ENCODE measurements at regions not wholly inside any gene's neighbourhood (a gene's known extent, or its start where the extent isn't known, plus 50 kb on each side); places are given as distances from the start of the nearest gene placed in this dataset.

DNA sequence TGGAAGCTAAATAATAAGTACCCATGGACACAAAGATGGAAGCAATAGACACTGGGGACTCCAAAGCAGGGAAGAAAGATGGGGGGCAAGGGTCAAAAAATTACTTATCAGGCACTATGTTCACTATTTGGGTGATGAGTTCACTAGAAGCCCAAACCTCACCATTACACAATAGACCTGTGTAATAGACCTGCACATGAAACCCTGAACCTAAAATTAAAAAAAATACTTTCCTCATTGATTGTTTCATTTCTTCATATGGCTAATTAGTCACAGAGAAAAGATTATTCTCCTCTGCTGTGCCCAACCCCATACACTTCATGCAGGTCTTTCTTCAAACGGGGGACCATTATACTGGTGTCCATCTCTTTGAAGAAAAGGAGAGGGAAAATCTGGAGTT is 213.0 kb upstream of the DTNBP1 start:
- H3K9me3 Mint-ChIP-seq: no peaks in the 10 kb centered on the region
- Histone ChIP-seq H3K4me1 (ENCODE audit: control insufficient read depth, insufficient read depth, low read length) (peaks cover 13% of the 10 kb centered on the region), H3K27ac (ENCODE audit: low read length) (no peak overlapping the region), H3K27me3 (ENCODE audit: control insufficient read depth, insufficient read depth, low read length) (no peaks in the 10 kb centered on the region), H3K36me3 (ENCODE audit: control insufficient read depth, insufficient read depth, low read length) (no peaks in the 10 kb centered on the region), H3K4me3 (ENCODE audit: low read length) (no peak overlapping the region), H3K9me3 (ENCODE audit: control insufficient read depth, insufficient read depth, low read length) (no peaks in the 10 kb centered on the region)
- H3K36me3 Mint-ChIP-seq: no peaks in the 10 kb centered on the region
- intact Hi-C loops (cut with micrococcal nuclease): no loop called here
- TF ChIP-seq, protein P1, sequence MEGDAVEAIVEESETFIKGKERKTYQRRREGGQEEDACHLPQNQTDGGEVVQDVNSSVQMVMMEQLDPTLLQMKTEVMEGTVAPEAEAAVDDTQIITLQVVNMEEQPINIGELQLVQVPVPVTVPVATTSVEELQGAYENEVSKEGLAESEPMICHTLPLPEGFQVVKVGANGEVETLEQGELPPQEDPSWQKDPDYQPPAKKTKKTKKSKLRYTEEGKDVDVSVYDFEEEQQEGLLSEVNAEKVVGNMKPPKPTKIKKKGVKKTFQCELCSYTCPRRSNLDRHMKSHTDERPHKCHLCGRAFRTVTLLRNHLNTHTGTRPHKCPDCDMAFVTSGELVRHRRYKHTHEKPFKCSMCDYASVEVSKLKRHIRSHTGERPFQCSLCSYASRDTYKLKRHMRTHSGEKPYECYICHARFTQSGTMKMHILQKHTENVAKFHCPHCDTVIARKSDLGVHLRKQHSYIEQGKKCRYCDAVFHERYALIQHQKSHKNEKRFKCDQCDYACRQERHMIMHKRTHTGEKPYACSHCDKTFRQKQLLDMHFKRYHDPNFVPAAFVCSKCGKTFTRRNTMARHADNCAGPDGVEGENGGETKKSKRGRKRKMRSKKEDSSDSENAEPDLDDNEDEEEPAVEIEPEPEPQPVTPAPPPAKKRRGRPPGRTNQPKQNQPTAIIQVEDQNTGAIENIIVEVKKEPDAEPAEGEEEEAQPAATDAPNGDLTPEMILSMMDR (IDR thresholded peaks at IDR 0.05): no peak
- no CpG with 5 or more reads among the region's 1 CpG for WGBS (ENCODE audit: insufficient coverage)
- H3K27me3 Mint-ChIP-seq (ENCODE audit: low read depth in 2 of 2): peaks cover 7 to 8% of the 10 kb centered on the region in 2 donors
- peaks cover 27 to 56% of the 10 kb centered on the region in 2 donors for H3K4me1 Mint-ChIP-seq
- no peak overlapping the region for H3K4me3 Mint-ChIP-seq
- DNase-seq: no peak
- ATAC-seq: no peak
- H3K27ac Mint-ChIP-seq: no peak overlapping the region

DNA sequence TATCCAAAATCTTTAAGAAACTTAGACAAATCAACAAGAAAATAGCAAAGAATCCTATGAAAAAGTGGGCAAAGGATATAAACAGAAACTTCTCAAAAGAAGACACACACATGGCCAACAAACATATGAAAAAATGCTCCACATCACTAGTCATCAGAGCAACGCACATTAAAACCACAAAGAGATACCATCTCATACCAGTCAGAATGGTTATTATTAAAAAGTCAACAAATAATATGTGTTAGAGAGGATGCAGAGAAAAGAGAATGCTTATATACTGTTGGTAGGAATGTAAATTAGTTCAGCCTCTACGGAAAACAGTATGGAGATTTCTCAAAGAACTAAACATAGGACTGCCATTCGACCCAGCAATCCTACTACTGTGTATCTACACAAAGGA is 212.0 kb upstream of the DTNBP1 start:
- DNase-seq (no peak), ATAC-seq (no peak)
- Histone ChIP-seq H3K4me1 (ENCODE audit: control insufficient read depth, insufficient read depth, low read length) (peaks cover 7% of the 10 kb centered on the region), H3K36me3 (ENCODE audit: control insufficient read depth, insufficient read depth, low read length) (no peaks in the 10 kb centered on the region), H3K27me3 (ENCODE audit: control insufficient read depth, insufficient read depth, low read length) (no peaks in the 10 kb centered on the region), H3K4me3 (ENCODE audit: low read length) (no peak overlapping the region), H3K9me3 (ENCODE audit: control insufficient read depth, insufficient read depth, low read length) (no peaks in the 10 kb centered on the region), H3K27ac (ENCODE audit: low read length) (no peak overlapping the region)
- intact Hi-C loops (cut with micrococcal nuclease): no loop called here
- Mint-ChIP-seq H3K27ac (no peak overlapping the region), H3K9me3 (no peaks in the 10 kb centered on the region), H3K4me3 (no peak overlapping the region), H3K36me3 (no peaks in the 10 kb centered on the region), H3K4me1 (peaks cover 17 to 46% of the 10 kb centered on the region in 2 donors), H3K27me3 (ENCODE audit: low read depth in 2 of 2) (peaks cover 7 to 15% of the 10 kb centered on the region in 2 donors)
- WGBS (ENCODE audit: insufficient coverage): 93% methylated on average over 2 of the region's 3 CpGs
- TF ChIP-seq, protein P1 (IDR thresholded peaks at IDR 0.05): no peak

DNA sequence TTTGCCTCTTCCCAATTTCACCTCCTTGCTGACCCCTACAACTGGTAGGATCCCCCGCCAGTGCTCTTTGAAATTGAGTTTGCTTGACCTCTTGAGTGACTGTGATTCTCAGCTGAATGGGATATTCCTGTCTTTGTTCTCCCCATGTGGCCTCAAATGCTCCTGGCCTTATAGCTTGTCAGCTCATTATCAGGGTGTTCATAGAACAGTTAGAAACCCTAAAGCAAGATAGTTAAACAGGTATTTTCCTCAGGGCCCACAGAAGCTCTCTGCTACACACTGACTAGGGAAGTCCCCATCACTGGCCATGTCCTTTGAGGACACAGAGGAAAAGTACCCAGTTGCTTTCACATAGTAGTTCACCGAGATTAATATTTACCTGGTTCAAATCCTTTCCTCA is 211.5 kb upstream of the DTNBP1 start:
- no peaks in the 10 kb centered on the region for H3K36me3 Mint-ChIP-seq
- Histone ChIP-seq H3K36me3 (ENCODE audit: control insufficient read depth, insufficient read depth, low read length) (no peaks in the 10 kb centered on the region), H3K9me3 (ENCODE audit: control insufficient read depth, insufficient read depth, low read length) (no peaks in the 10 kb centered on the region), H3K4me3 (ENCODE audit: low read length) (no peak overlapping the region), H3K27me3 (ENCODE audit: control insufficient read depth, insufficient read depth, low read length) (no peaks in the 10 kb centered on the region), H3K4me1 (ENCODE audit: control insufficient read depth, insufficient read depth, low read length) (peaks cover 4% of the 10 kb centered on the region), H3K27ac (ENCODE audit: low read length) (no peak overlapping the region)
- DNase-seq: no peak
- TF ChIP-seq, protein P1 (IDR thresholded peaks at IDR 0.05): no peak
- H3K9me3 Mint-ChIP-seq: no peaks in the 10 kb centered on the region
- ATAC-seq: no peak
- 97% methylated on average over 2 of the region's 2 CpGs for whole genome bisulfite sequencing (ENCODE audit: insufficient coverage)
- no peak overlapping the region for H3K4me3 Mint-ChIP-seq
- intact Hi-C loops (cut with micrococcal nuclease): no loop called here
- H3K27me3 Mint-ChIP-seq (ENCODE audit: low read depth in 2 of 2): peaks cover 7 to 15% of the 10 kb centered on the region in 2 donors
- H3K4me1 Mint-ChIP-seq: peaks cover 12 to 41% of the 10 kb centered on the region in 2 donors
- no peak overlapping the region for H3K27ac Mint-ChIP-seq
